ENCODE measurements at regions not wholly inside any gene's neighbourhood (a gene's known extent, or its start where the extent isn't known, plus 50 kb on each side); places are given as distances from the start of the nearest gene placed in this dataset.
A peak's percentile ranks its signal among the peaks of the same experiment; 100 is the strongest.

DNA sequence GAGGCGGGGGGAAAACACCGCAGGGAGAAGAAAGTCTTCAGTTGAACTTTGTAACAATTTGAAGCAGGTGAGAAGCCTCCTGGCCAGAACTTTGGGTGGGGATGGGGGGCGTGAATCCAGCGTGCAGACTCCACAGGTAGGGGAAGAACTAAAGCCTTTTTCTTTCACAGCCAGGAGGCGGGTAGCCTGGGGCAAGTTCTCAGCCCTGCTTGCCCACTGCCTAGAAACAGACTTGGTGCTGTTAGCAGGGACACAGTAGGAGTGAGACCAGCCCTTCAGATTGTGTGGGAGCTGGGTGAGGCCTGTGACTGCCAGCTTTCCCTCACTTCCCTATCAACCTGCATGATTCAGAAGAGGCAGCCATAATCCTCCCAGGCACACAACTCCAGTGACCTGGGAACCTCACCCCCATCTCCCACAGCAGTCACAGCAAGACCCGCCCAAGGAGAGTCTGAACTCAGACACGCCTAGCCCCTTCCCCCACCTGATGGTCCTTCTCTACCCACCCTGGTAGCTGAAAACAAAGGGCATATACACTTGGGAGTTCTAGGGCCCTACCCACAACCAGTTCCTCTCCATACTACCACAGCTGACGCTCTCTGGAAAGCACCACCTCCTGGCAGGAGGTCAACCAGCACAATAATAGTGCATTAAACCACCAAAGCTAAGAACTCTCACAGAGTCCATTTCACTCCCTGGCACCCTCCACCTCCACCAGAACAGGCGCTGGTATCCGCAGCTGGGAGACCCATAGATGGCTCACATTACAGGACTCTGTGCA, 83.5 kb upstream of the CDC42BPA start:
- Histone ChIP-seq H3K36me3 (ENCODE audit: control insufficient read depth, insufficient read depth, low read length) (no peaks in the 10 kb centered on the region), H4K20me1 (replicated peaks; ENCODE audit: control insufficient read depth, insufficient read depth, low read length) (no peaks in the 10 kb centered on the region), H3K9me3 (replicated peaks; ENCODE audit: control insufficient read depth, insufficient read depth, low read depth, low read length) (no peaks in the 10 kb centered on the region), H3K9me1 (ENCODE audit: control insufficient read depth, insufficient read depth, low read length) (no peaks in the 10 kb centered on the region), H3K4me1 (replicated peaks in 1 of 2; ENCODE audit: control insufficient read depth in 2 of 2, insufficient read depth in 2 of 2, low read length in 2 of 2) (peaks cover 7 to 16% of the 10 kb centered on the region in 2 experiments), H3K27ac (ENCODE audit: extremely low read depth, low read depth, low read length) (no peak overlapping the region), H3K9ac (ENCODE audit: insufficient read depth in 1 of 2, low read depth in 2 of 2, low read length in 2 of 2) (no peak overlapping the region), H2AFZ (ENCODE audit: low read depth, low read length) (no peak overlapping the region), H3K79me2 (ENCODE audit: control insufficient read depth, insufficient read depth, low read length) (no peaks in the 10 kb centered on the region), H3K4me2 (ENCODE audit: insufficient read depth, low read length) (no peak overlapping the region), H3K27me3 (ENCODE audit: control insufficient read depth in 2 of 2, insufficient read depth in 2 of 2, low read length in 2 of 2) (no peaks in the 10 kb centered on the region), H3K4me3 (no peak overlapping the region)
- 93% methylated on average over 10 of the region's 10 CpGs for WGBS (ENCODE audit: insufficient coverage, low coverage, missing lambda C conversion rate)
- ChIA-PET POLR2A (no interaction called here), CTCF (ENCODE audit: low intra/inter-chr PET ratio) (no interaction called here)
- no peak for DNase-seq (ENCODE audit: extremely low read depth in 1 of 4, low spot score in 3 of 4)
- no peak for ATAC-seq
- in situ Hi-C loops (cut with MboI): no loop called here
- FAIRE-seq: no peak
- TF ChIP-seq ZFP36 (IDR thresholded peaks at IDR 0.05; ENCODE audit: low read depth, low read length, partially characterized antibody) (peak; percentile 97), ZNF263 (CRISPR knock-in tag; IDR thresholded peaks at IDR 0.05; ENCODE audit: borderline replicate concordance) (no peak), TRIM28 (IDR thresholded peaks at IDR 0.05) (0 out of 2 replicates have a peak, but pooled peaks have one; percentile 21), KAT8 (IDR thresholded peaks at IDR 0.05; ENCODE audit: low read depth) (no peak), MIER1 (IDR thresholded peaks at IDR 0.05; ENCODE audit: low read depth) (no peak), NFIC (IDR thresholded peaks at IDR 0.05) (peak; percentile 85)
- TF ChIP-seq, protein P1, sequence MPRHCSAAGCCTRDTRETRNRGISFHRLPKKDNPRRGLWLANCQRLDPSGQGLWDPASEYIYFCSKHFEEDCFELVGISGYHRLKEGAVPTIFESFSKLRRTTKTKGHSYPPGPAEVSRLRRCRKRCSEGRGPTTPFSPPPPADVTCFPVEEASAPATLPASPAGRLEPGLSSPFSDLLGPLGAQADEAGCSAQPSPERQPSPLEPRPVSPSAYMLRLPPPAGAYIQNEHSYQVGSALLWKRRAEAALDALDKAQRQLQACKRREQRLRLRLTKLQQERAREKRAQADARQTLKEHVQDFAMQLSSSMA (CRISPR knock-in tag; IDR thresholded peaks at IDR 0.05): no peak
- BruUV-seq (replicated peaks): no TSS peak
- intact Hi-C loops (cut with micrococcal nuclease): no loop called here
